Astrocyte (in vitro differentiated cells and primary cell): ENCODE measurements at regions not wholly inside any gene's neighbourhood (a gene's known extent, or its start where the extent isn't known, plus 50 kb on each side); places are given as distances from the start of the nearest gene placed in this dataset.

Source experiments
- DNase-seq: peaks from one replicate; pipeline ENCODE4 v3.0.0-alpha.2; 2010; ENCODE audit warnings: low read depth
- FAIRE-seq: peaks from 2 replicates; lab custom pipeline; 2011; peaks lifted over from hg19 to GRCh38; lab: Jason Lieb, UNC
- H2AFZ ChIP-seq: 2 replicates; pipeline ENCODE4 v1.6.0; 2012; ENCODE audit warnings: low read depth, low read length, inconsistent platforms
- H3K27ac ChIP-seq: 2 replicates; pipeline ENCODE4 v1.5.1; 2011; ENCODE audit warnings: low read depth, low read length, inconsistent platforms
- H3K27me3 ChIP-seq: 2 replicates; pipeline ENCODE4 v1.6.0; 2011; ENCODE audit warnings: low read length, inconsistent platforms; ENCODE audit not compliant: insufficient read depth
- H3K36me3 ChIP-seq: 2 replicates; pipeline ENCODE4 v1.5.1; 2011; ENCODE audit warnings: low read length, inconsistent platforms; ENCODE audit not compliant: insufficient read depth
- H3K4me1 ChIP-seq: 2 replicates; pipeline ENCODE4 v1.5.1; 2011; ENCODE audit warnings: low read length, inconsistent platforms; ENCODE audit not compliant: insufficient read depth
- H3K4me2 ChIP-seq: 2 replicates; pipeline ENCODE4 v1.6.0; 2012; ENCODE audit warnings: low read length, inconsistent platforms
- H3K4me3 ChIP-seq: 2 replicates; pipeline ENCODE4 v1.5.1; 2011; ENCODE audit warnings: low read depth, mild to moderate bottlenecking, low read length, inconsistent platforms; ENCODE audit not compliant: insufficient read depth
- H3K79me2 ChIP-seq: 2 replicates; pipeline ENCODE4 v1.6.0; 2012; ENCODE audit warnings: mild to moderate bottlenecking, low read length, inconsistent platforms; ENCODE audit not compliant: insufficient read depth
- H3K9ac ChIP-seq: 2 replicates; pipeline ENCODE4 v1.6.0; 2012; ENCODE audit warnings: mild to moderate bottlenecking, low read length, inconsistent platforms
- H3K9me3 ChIP-seq: 2 replicates; pipeline ENCODE4 v1.5.1; 2012; ENCODE audit warnings: low read depth, mild to moderate bottlenecking, low read length, inconsistent platforms; ENCODE audit not compliant: insufficient read depth
- H4K20me1 ChIP-seq: 2 replicates; pipeline ENCODE4 v1.6.0; 2012; ENCODE audit warnings: low read length, inconsistent platforms; ENCODE audit not compliant: insufficient read depth
- H3K27ac Mint-ChIP-seq: one replicate; pipeline ENCODE4 v1.8.0; 2021; ENCODE audit warnings: mild to moderate bottlenecking, mixed read lengths; ENCODE audit not compliant: unreplicated experiment
- H3K27me3 Mint-ChIP-seq: one replicate; pipeline ENCODE4 v1.8.0; 2021; ENCODE audit warnings: low read depth, mixed read lengths; ENCODE audit not compliant: unreplicated experiment
- H3K36me3 Mint-ChIP-seq: one replicate; pipeline ENCODE4 v1.8.0; 2021; ENCODE audit warnings: low read depth, mixed read lengths; ENCODE audit not compliant: unreplicated experiment
- H3K4me1 Mint-ChIP-seq: one replicate; pipeline ENCODE4 v1.8.0; 2021; ENCODE audit warnings: low read depth, mixed read lengths; ENCODE audit not compliant: unreplicated experiment
- H3K4me3 Mint-ChIP-seq: one replicate; pipeline ENCODE4 v1.8.0; 2021; ENCODE audit warnings: mild to moderate bottlenecking, moderate library complexity, mixed read lengths; ENCODE audit not compliant: unreplicated experiment
- H3K9me3 Mint-ChIP-seq: one replicate; pipeline ENCODE4 v1.8.0; 2021; ENCODE audit warnings: mild to moderate bottlenecking, mixed read lengths; ENCODE audit not compliant: unreplicated experiment
- EZH2 ChIP-seq: IDR thresholded peaks from 2 replicates; pipeline ENCODE4 v1.6.1; 2012; ENCODE audit warnings: mild to moderate bottlenecking, low read length, inconsistent platforms; ENCODE audit not compliant: insufficient read depth
- TF ChIP-seq, protein P1 (sequence below): IDR thresholded peaks from 2 replicates; pipeline ENCODE4 v1.5.1; 2011; ENCODE audit warnings: low read depth, mild to moderate bottlenecking, inconsistent platforms, low read length, moderate library complexity; ENCODE audit not compliant: insufficient read depth

DNA sequence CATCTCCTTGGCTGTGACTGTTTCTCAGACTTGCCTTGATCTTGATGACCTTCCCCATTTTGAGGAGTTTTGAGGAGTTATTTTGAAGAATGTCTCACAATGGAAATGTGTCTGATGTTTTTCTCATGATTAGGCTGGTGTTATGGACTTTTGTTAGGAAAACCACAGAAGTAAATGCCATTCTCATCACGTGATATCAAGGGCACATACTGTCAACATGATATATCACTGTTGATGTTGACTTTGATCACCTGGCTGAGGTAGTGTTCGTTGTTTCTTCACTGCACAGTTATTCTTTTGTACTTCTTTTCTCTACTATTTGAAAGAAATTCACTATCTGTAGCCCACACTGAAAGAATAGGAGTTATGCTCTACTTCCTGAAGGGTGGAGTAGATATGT is 194.7 kb upstream of the MPHOSPH6 start:
- Histone ChIP-seq H3K9ac (no peak overlapping the region), H3K4me2 (no peak overlapping the region), H3K4me3 (no peak overlapping the region), H3K79me2 (no peaks in the 10 kb centered on the region), H3K27me3 (peaks cover 3% of the 10 kb centered on the region), H3K9me3 (no peaks in the 10 kb centered on the region), H4K20me1 (no peaks in the 10 kb centered on the region), H2AFZ (no peak overlapping the region), H3K4me1 (no peaks in the 10 kb centered on the region), H3K36me3 (no peaks in the 10 kb centered on the region), H3K27ac (no peak overlapping the region)
- no peak for DNase-seq
- Mint-ChIP-seq H3K27me3 (peaks cover 29% of the 10 kb centered on the region), H3K9me3 (peaks cover 2% of the 10 kb centered on the region), H3K36me3 (no peaks in the 10 kb centered on the region), H3K27ac (no peak overlapping the region), H3K4me3 (no peak overlapping the region), H3K4me1 (no peaks in the 10 kb centered on the region)
- TF ChIP-seq, protein P1, sequence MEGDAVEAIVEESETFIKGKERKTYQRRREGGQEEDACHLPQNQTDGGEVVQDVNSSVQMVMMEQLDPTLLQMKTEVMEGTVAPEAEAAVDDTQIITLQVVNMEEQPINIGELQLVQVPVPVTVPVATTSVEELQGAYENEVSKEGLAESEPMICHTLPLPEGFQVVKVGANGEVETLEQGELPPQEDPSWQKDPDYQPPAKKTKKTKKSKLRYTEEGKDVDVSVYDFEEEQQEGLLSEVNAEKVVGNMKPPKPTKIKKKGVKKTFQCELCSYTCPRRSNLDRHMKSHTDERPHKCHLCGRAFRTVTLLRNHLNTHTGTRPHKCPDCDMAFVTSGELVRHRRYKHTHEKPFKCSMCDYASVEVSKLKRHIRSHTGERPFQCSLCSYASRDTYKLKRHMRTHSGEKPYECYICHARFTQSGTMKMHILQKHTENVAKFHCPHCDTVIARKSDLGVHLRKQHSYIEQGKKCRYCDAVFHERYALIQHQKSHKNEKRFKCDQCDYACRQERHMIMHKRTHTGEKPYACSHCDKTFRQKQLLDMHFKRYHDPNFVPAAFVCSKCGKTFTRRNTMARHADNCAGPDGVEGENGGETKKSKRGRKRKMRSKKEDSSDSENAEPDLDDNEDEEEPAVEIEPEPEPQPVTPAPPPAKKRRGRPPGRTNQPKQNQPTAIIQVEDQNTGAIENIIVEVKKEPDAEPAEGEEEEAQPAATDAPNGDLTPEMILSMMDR = no peak
- TF ChIP-seq EZH2 = no peak
- no peak for FAIRE-seq

DNA sequence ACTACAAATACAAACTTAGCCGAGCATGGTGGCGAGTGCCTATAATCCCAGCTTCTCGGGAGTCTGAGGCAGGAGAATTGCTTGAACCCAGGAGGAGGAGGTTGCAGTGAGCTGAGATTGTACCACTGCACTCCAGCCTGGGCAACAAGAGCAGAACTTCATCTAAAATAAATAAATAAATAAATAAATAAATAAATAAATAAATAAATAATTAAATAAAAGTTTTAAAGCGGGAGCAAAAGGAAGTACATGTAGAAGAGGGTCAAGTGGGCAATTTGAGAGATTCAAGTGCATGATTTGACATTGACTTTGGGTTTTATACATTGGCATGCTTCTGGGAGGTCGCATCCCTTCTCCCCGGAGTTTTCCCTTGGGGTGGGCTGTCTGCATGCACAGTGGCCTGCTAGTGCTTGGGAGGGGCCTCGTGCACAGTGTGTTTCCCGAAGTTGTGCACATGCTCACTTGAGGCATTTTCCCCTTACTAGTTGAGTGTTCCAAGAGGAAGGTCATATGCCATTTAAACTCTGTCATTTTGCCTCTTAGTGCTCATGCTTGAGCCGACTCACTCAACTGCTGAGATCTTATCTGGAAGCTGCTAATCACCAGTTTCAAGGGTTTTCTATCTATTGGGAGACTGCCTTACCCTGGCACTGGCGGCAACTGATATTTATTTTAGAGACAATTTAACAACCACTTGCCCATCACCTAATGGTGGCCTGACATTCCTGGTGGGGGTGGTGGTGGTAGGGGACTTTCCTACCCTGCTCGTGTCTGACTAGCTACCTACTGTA is 193.2 kb upstream of the MPHOSPH6 start:
- Histone ChIP-seq H3K4me2 (no peak overlapping the region), H2AFZ (no peak overlapping the region), H3K36me3 (no peaks in the 10 kb centered on the region), H3K27ac (no peak overlapping the region), H3K4me3 (no peak overlapping the region), H3K9ac (no peak overlapping the region), H3K27me3 (peaks cover 3% of the 10 kb centered on the region), H3K79me2 (no peaks in the 10 kb centered on the region), H3K4me1 (no peaks in the 10 kb centered on the region), H4K20me1 (no peaks in the 10 kb centered on the region), H3K9me3 (no peaks in the 10 kb centered on the region)
- FAIRE-seq (no peak), DNase-seq (no peak)
- Mint-ChIP-seq H3K4me3 (no peak overlapping the region), H3K4me1 (no peaks in the 10 kb centered on the region), H3K9me3 (peaks cover 2% of the 10 kb centered on the region), H3K27ac (no peak overlapping the region), H3K36me3 (no peaks in the 10 kb centered on the region), H3K27me3 (peaks cover 26% of the 10 kb centered on the region)
- TF ChIP-seq, protein P1 = no peak
- TF ChIP-seq EZH2 = no peak

DNA sequence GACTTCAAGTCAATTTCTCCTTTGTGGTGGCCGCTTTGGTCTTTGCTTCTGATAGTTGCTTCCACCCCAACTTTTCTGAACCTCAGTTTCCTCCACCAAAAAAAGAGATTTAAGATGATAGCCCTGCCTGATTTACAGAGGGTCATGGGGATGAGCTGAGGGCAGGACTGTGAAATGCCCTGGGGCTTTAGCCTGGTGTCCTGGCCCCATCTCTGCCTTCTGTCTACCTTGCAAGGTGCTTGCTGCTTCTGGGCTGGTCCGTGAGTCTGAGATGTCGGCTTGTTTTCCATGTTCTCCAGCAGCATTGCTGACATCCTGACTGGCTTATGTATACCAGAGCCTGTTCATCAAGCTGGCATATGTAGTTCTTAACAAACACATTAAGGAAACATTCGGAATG is 191.9 kb upstream of the MPHOSPH6 start:
- no peak for DNase-seq
- FAIRE-seq = no peak

More for the DNA sequence above, 191.9 kb upstream of the MPHOSPH6 start:
- no peaks in the 10 kb centered on the region for H4K20me1 ChIP-seq
- no peak overlapping the region for H3K27ac ChIP-seq
- no peaks in the 10 kb centered on the region for H3K79me2 ChIP-seq
- Mint-ChIP-seq H3K4me3 (no peak overlapping the region), H3K36me3 (no peaks in the 10 kb centered on the region), H3K4me1 (no peaks in the 10 kb centered on the region), H3K9me3 (peaks cover 2% of the 10 kb centered on the region), H3K27me3 (peaks cover 20% of the 10 kb centered on the region), H3K27ac (no peak overlapping the region)
- H3K4me2 ChIP-seq = no peak overlapping the region
- H3K9me3 ChIP-seq = no peaks in the 10 kb centered on the region
- H3K36me3 ChIP-seq = no peaks in the 10 kb centered on the region
- no peak overlapping the region for H2AFZ ChIP-seq
- no peak overlapping the region for H3K9ac ChIP-seq
- H3K27me3 ChIP-seq = peaks cover 3% of the 10 kb centered on the region
- TF ChIP-seq EZH2 = no peak
- H3K4me1 ChIP-seq = no peaks in the 10 kb centered on the region
- no peak overlapping the region for H3K4me3 ChIP-seq
